ENCODE measurements at regions not wholly inside any gene's neighbourhood (a gene's known extent, or its start where the extent isn't known, plus 50 kb on each side); places are given as distances from the start of the nearest gene placed in this dataset.

DNA sequence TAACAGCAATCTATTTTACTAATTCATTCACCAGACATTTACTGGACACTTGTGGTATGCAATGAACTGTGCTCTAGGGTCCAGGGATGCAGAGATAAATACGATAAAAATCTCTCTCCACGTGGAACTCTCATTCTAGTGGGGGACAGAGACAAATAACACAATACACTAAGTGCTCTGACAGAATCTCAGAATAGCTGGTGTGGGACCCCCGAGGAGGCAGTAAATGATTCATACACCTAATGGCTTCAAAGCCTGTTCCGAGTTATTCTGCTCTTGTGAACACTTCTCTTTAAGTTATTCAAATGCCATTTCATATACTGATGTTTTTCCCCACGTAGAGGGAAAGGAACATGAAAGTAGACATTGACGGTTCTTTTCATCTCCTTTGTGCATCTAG, 302.0 kb upstream of the PDE4D start:
- Histone ChIP-seq H3K14ac (ENCODE audit: low read length in 2 of 2) (no peak overlapping the region), H3K36me3 (ENCODE audit: control insufficient read depth in 1 of 2, insufficient read depth in 2 of 2, low read depth in 1 of 2, low read length in 2 of 2) (no peaks in the 10 kb centered on the region), H2BK12ac (ENCODE audit: low read length in 2 of 2) (no peak overlapping the region), H3K4me2 (ENCODE audit: low read length, poor library complexity, severe bottlenecking) (no peak overlapping the region), H3K27ac (ENCODE audit: low read length, poor library complexity, severe bottlenecking) (no peak overlapping the region), H2AFZ (ENCODE audit: low read depth, low read length) (no peak overlapping the region), H3K18ac (ENCODE audit: low read depth in 1 of 2, low read length in 2 of 2) (no peak overlapping the region), H3K4me3 (ENCODE audit: insufficient read depth in 1 of 2, low read depth in 1 of 2, low read length in 2 of 2) (no peak overlapping the region), H3K9me3 (ENCODE audit: control insufficient read depth, low read length) (no peaks in the 10 kb centered on the region), H4K8ac (ENCODE audit: low read length) (no peak overlapping the region), H3K27me3 (ENCODE audit: control insufficient read depth in 1 of 2, insufficient read depth in 1 of 2, low read length in 2 of 2) (peaks cover 0 to 2% of the 10 kb centered on the region in 2 experiments), H4K91ac (ENCODE audit: low read length) (no peak overlapping the region), H3K4ac (ENCODE audit: low read depth in 1 of 2, low read length in 2 of 2) (no peak overlapping the region), H2AK5ac (ENCODE audit: low read length, severe bottlenecking) (no peak overlapping the region), H3K79me1 (replicated peaks; ENCODE audit: low read length, poor library complexity, severe bottlenecking) (no peaks in the 10 kb centered on the region), H2BK120ac (ENCODE audit: low read depth, low read length) (no peak overlapping the region), H2BK5ac (ENCODE audit: low read depth, low read length, poor library complexity, severe bottlenecking) (peak overlapping the region; percentile 0), H3K9ac (ENCODE audit: low read length) (no peak overlapping the region), H3K23ac (ENCODE audit: low read length in 2 of 2) (no peak overlapping the region), H2BK15ac (ENCODE audit: low read depth, poor library complexity, severe bottlenecking) (no peak overlapping the region), H3K4me1 (ENCODE audit: control insufficient read depth, insufficient read depth, low read depth, low read length) (peaks cover 2% of the 10 kb centered on the region)
- DNase-seq: no peak
- 90% methylated on average over 4 of the region's 6 CpGs for WGBS

DNA sequence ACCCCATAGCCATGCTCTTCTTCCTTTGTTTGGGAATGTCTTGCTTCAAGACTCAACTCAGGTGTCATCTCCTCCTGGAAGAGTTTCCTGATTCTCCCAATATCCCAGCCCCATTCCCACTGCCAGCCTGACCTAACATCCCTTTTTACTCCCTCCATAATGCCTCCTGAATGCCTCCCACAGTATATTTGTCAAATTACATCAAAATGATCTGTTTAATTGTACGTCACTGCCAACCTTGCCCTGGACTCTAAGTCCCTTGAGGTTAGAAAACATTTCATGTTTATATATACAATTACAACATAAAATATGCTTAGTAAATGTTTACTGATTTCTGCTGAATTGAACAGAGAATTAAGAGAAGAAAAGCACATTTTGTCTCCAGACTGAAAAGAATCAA, 301.6 kb upstream of the PDE4D start:
- no peak overlapping the region for H3K9ac ChIP-seq (ENCODE audit: low read length)
- no peak overlapping the region for H3K4me2 ChIP-seq (ENCODE audit: low read length, poor library complexity, severe bottlenecking)
- H2AK5ac ChIP-seq (ENCODE audit: low read length, severe bottlenecking): no peak overlapping the region
- peak overlapping the region in 1 of 2 experiments; percentile 5 for H3K18ac ChIP-seq (ENCODE audit: low read depth in 1 of 2, low read length in 2 of 2)
- H2AFZ ChIP-seq (ENCODE audit: low read depth, low read length): no peak overlapping the region
- peaks cover 0 to 7% of the 10 kb centered on the region in 2 experiments for H3K27me3 ChIP-seq (ENCODE audit: control insufficient read depth in 1 of 2, insufficient read depth in 1 of 2, low read length in 2 of 2)
- H3K14ac ChIP-seq (ENCODE audit: low read length in 2 of 2): no peak overlapping the region
- no peak overlapping the region for H3K4ac ChIP-seq (ENCODE audit: low read depth in 1 of 2, low read length in 2 of 2)
- H4K91ac ChIP-seq (ENCODE audit: low read length): no peak overlapping the region
- H3K36me3 ChIP-seq (ENCODE audit: control insufficient read depth in 1 of 2, insufficient read depth in 2 of 2, low read depth in 1 of 2, low read length in 2 of 2): no peaks in the 10 kb centered on the region
- H2BK120ac ChIP-seq (ENCODE audit: low read depth, low read length): no peak overlapping the region
- no peak overlapping the region for H2BK12ac ChIP-seq (ENCODE audit: low read length in 2 of 2)
- H2BK15ac ChIP-seq (ENCODE audit: low read depth, poor library complexity, severe bottlenecking): no peak overlapping the region
- H3K79me1 ChIP-seq (replicated peaks; ENCODE audit: low read length, poor library complexity, severe bottlenecking): no peaks in the 10 kb centered on the region
- no peak for DNase-seq
- H3K4me3 ChIP-seq (ENCODE audit: insufficient read depth in 1 of 2, low read depth in 1 of 2, low read length in 2 of 2): no peak overlapping the region
- no peaks in the 10 kb centered on the region for H3K9me3 ChIP-seq (ENCODE audit: control insufficient read depth, low read length)
- H2BK5ac ChIP-seq (ENCODE audit: low read depth, low read length, poor library complexity, severe bottlenecking): no peak overlapping the region
- H3K4me1 ChIP-seq (ENCODE audit: control insufficient read depth, insufficient read depth, low read depth, low read length): peaks cover 2% of the 10 kb centered on the region
- H3K27ac ChIP-seq (ENCODE audit: low read length, poor library complexity, severe bottlenecking): no peak overlapping the region
- no peak overlapping the region for H3K23ac ChIP-seq (ENCODE audit: low read length in 2 of 2)
- H4K8ac ChIP-seq (ENCODE audit: low read length): no peak overlapping the region
- WGBS: 100% methylated on average over 1 of the region's 1 CpG

DNA sequence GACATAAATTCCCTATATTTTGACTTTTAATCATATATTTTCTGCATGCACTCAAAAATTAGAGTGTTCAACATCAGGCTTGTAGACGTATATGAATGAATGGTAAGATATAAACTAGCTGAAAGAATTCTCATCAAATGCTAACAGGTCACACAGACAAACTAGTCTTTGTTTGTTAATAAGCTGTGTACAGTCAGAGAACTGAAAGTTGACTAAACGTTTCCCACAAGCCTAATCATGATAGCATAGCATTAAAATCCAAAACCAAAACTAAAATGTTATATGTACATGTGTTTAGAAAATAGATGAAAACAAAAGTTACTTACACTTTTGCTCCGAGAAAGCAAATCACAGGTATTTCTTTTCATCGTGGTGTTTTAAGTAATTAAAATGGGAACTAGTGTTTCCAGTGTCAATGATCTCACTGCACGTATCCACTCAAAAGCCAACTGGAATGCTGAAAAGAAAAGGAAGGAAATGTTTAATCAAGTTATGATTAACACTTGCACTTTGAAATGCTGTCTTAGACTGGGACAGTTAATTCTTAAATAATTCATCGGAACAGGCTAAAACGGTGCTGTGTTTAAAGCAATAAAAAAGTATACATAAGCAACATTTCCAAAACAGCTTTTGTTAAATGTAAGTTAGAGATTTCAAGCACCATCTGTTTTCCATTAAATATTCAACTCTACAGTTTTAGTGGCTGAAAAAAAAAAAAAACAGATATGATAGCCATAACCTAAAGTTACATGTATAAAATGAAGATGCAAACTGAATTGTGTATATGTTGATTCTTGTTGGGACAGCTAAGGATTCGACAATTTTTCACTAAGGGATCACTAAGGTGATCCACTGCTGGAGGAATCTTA, 291.9 kb upstream of the PDE4D start:
- Histone ChIP-seq H3K23ac (ENCODE audit: low read length in 2 of 2) (no peak overlapping the region), H4K8ac (ENCODE audit: low read length) (no peak overlapping the region), H3K4ac (ENCODE audit: low read depth in 1 of 2, low read length in 2 of 2) (no peak overlapping the region), H3K14ac (ENCODE audit: low read length in 2 of 2) (no peak overlapping the region), H3K27ac (ENCODE audit: low read length, poor library complexity, severe bottlenecking) (no peak overlapping the region), H3K18ac (ENCODE audit: low read depth in 1 of 2, low read length in 2 of 2) (no peak overlapping the region), H3K9me3 (ENCODE audit: control insufficient read depth, low read length) (no peaks in the 10 kb centered on the region), H2AFZ (ENCODE audit: low read depth, low read length) (no peak overlapping the region), H2BK15ac (ENCODE audit: low read depth, poor library complexity, severe bottlenecking) (no peak overlapping the region), H2BK120ac (ENCODE audit: low read depth, low read length) (no peak overlapping the region), H2BK5ac (ENCODE audit: low read depth, low read length, poor library complexity, severe bottlenecking) (no peak overlapping the region), H2BK12ac (ENCODE audit: low read length in 2 of 2) (no peak overlapping the region), H3K27me3 (ENCODE audit: control insufficient read depth in 1 of 2, insufficient read depth in 1 of 2, low read length in 2 of 2) (peaks cover 0 to 5% of the 10 kb centered on the region in 2 experiments), H3K36me3 (ENCODE audit: control insufficient read depth in 1 of 2, insufficient read depth in 2 of 2, low read depth in 1 of 2, low read length in 2 of 2) (no peaks in the 10 kb centered on the region), H3K9ac (ENCODE audit: low read length) (peak overlapping the region; percentile 2), H2AK5ac (ENCODE audit: low read length, severe bottlenecking) (no peak overlapping the region), H4K91ac (ENCODE audit: low read length) (no peak overlapping the region), H3K79me1 (replicated peaks; ENCODE audit: low read length, poor library complexity, severe bottlenecking) (no peaks in the 10 kb centered on the region), H3K4me2 (ENCODE audit: low read length, poor library complexity, severe bottlenecking) (no peak overlapping the region), H3K4me1 (ENCODE audit: control insufficient read depth, insufficient read depth, low read depth, low read length) (no peaks in the 10 kb centered on the region), H3K4me3 (ENCODE audit: insufficient read depth in 1 of 2, low read depth in 1 of 2, low read length in 2 of 2) (peak overlapping the region in 1 of 2 experiments; percentile 58)
- WGBS: 89% methylated on average over 4 of the region's 8 CpGs
- DNase-seq: peak; percentile 2

DNA sequence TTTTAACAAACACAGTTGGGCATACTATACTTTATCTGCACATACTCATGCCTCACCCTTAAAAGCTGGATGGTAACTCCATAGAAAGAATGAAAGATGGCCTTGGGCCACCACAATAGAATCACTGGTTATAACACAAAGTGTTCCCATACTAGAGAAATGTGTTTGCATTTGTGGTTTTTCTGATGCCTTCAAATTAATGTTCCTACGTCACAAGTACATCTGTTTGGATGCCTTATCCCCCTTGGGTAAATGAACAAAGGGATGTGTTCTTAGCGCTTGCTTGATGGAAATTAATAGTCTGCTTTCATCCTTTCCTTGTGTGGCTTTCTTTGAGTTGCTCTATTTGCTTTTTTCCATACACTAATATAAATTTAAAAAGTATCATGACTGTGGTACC, 291.1 kb upstream of the PDE4D start:
- no peak overlapping the region for H3K18ac ChIP-seq (ENCODE audit: low read depth in 1 of 2, low read length in 2 of 2)
- no peak overlapping the region for H3K23ac ChIP-seq (ENCODE audit: low read length in 2 of 2)
- no peak overlapping the region for H3K27ac ChIP-seq (ENCODE audit: low read length, poor library complexity, severe bottlenecking)
- no peaks in the 10 kb centered on the region for H3K79me1 ChIP-seq (replicated peaks; ENCODE audit: low read length, poor library complexity, severe bottlenecking)
- no peak overlapping the region for H4K8ac ChIP-seq (ENCODE audit: low read length)
- H3K14ac ChIP-seq (ENCODE audit: low read length in 2 of 2): no peak overlapping the region
- no peak overlapping the region for H4K91ac ChIP-seq (ENCODE audit: low read length)
- no peak overlapping the region for H2BK12ac ChIP-seq (ENCODE audit: low read length in 2 of 2)
- no peak overlapping the region for H2BK15ac ChIP-seq (ENCODE audit: low read depth, poor library complexity, severe bottlenecking)
- peak; percentile 34 for DNase-seq
- no peak overlapping the region for H3K9ac ChIP-seq (ENCODE audit: low read length)
- H2BK120ac ChIP-seq (ENCODE audit: low read depth, low read length): no peak overlapping the region
- no peak overlapping the region for H3K4me2 ChIP-seq (ENCODE audit: low read length, poor library complexity, severe bottlenecking)
- H3K4ac ChIP-seq (ENCODE audit: low read depth in 1 of 2, low read length in 2 of 2): no peak overlapping the region
- H3K36me3 ChIP-seq (ENCODE audit: control insufficient read depth in 1 of 2, insufficient read depth in 2 of 2, low read depth in 1 of 2, low read length in 2 of 2): no peaks in the 10 kb centered on the region
- H2BK5ac ChIP-seq (ENCODE audit: low read depth, low read length, poor library complexity, severe bottlenecking): no peak overlapping the region
- no peaks in the 10 kb centered on the region for H3K9me3 ChIP-seq (ENCODE audit: control insufficient read depth, low read length)
- no peak overlapping the region for H2AFZ ChIP-seq (ENCODE audit: low read depth, low read length)
- H2AK5ac ChIP-seq (ENCODE audit: low read length, severe bottlenecking): no peak overlapping the region
- no peak overlapping the region for H3K4me3 ChIP-seq (ENCODE audit: insufficient read depth in 1 of 2, low read depth in 1 of 2, low read length in 2 of 2)
- H3K27me3 ChIP-seq (ENCODE audit: control insufficient read depth in 1 of 2, insufficient read depth in 1 of 2, low read length in 2 of 2): no peaks in the 10 kb centered on the region
- 67% methylated on average over 1 of the region's 2 CpGs for WGBS
- no peaks in the 10 kb centered on the region for H3K4me1 ChIP-seq (ENCODE audit: control insufficient read depth, insufficient read depth, low read depth, low read length)
